ENCODE measurements at regions not wholly inside any gene's neighbourhood (a gene's known extent, or its start where the extent isn't known, plus 50 kb on each side); places are given as distances from the start of the nearest gene placed in this dataset.
"Not testable (repeated sequence)": the region's sequence is repeated elsewhere in the genome, so short reads cannot be mapped to it uniquely, and the experiment has no call there.

- TF ChIP-seq, protein P1, sequence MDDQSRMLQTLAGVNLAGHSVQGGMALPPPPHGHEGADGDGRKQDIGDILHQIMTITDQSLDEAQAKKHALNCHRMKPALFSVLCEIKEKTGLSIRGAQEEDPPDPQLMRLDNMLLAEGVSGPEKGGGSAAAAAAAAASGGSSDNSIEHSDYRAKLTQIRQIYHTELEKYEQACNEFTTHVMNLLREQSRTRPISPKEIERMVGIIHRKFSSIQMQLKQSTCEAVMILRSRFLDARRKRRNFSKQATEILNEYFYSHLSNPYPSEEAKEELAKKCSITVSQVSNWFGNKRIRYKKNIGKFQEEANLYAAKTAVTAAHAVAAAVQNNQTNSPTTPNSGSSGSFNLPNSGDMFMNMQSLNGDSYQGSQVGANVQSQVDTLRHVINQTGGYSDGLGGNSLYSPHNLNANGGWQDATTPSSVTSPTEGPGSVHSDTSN (IDR thresholded peaks at IDR 0.05; ENCODE audit: insufficient replicate concordance, low read depth, low read length) = not testable (repeated sequence)
- TF ChIP-seq RFX5 (IDR thresholded peaks at IDR 0.05; ENCODE audit: low read depth, low read length); SUPT20H (IDR thresholded peaks at IDR 0.05; ENCODE audit: borderline replicate concordance, control insufficient read depth, low read depth, low read length); SP1 (IDR thresholded peaks at IDR 0.05; ENCODE audit: low read depth, low read length); EP300 (IDR thresholded peaks at IDR 0.05; ENCODE audit: borderline replicate concordance in 1 of 2, control insufficient read depth in 1 of 2, low read depth in 2 of 2, low read length in 2 of 2); CHD4 (IDR thresholded peaks at IDR 0.05); JUNB (IDR thresholded peaks at IDR 0.05); TAF1 (IDR thresholded peaks at IDR 0.05; ENCODE audit: borderline replicate concordance, low read depth, low read length); POLR2A (IDR thresholded peaks at IDR 0.05; ENCODE audit: low read depth, low read length); FOS (IDR thresholded peaks at IDR 0.05; ENCODE audit: borderline replicate concordance, extremely low read depth, insufficient read length); SIN3A (IDR thresholded peaks at IDR 0.05; ENCODE audit: low read depth, low read length); EZH2 (IDR thresholded peaks at IDR 0.05; ENCODE audit: borderline replicate concordance, control insufficient read depth, low read depth, low read length): not testable (repeated sequence)
- TF ChIP-seq CTCF (IDR thresholded peaks at IDR 0.05 in 2 of 3, conservative IDR thresholded peaks at IDR 0.05 in 1 of 3; ENCODE audit: control insufficient read depth in 2 of 3, extremely low read depth in 1 of 3, insufficient read depth in 1 of 3, low read depth in 3 of 3, low read length in 3 of 3) = peak; percentile 13 to 37 (median 21); a peak in 4 of 6 replicates
- TF ChIP-seq, protein P2, sequence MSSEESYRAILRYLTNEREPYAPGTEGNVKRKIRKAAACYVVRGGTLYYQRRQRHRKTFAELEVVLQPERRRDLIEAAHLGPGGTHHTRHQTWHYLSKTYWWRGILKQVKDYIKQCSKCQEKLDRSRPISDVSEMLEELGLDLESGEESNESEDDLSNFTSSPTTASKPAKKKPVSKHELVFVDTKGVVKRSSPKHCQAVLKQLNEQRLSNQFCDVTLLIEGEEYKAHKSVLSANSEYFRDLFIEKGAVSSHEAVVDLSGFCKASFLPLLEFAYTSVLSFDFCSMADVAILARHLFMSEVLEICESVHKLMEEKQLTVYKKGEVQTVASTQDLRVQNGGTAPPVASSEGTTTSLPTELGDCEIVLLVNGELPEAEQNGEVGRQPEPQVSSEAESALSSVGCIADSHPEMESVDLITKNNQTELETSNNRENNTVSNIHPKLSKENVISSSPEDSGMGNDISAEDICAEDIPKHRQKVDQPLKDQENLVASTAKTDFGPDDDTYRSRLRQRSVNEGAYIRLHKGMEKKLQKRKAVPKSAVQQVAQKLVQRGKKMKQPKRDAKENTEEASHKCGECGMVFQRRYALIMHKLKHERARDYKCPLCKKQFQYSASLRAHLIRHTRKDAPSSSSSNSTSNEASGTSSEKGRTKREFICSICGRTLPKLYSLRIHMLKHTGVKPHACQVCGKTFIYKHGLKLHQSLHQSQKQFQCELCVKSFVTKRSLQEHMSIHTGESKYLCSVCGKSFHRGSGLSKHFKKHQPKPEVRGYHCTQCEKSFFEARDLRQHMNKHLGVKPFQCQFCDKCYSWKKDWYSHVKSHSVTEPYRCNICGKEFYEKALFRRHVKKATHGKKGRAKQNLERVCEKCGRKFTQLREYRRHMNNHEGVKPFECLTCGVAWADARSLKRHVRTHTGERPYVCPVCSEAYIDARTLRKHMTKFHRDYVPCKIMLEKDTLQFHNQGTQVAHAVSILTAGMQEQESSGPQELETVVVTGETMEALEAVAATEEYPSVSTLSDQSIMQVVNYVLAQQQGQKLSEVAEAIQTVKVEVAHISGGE (CRISPR knock-in tag; IDR thresholded peaks at IDR 0.05) = not testable (repeated sequence)
Observed at GRCh38 chr4:104930745-104931736, 215.6 kb upstream of the TET2 start.

All from GM12878 (cell line).